Muscle of arm (tissue), 1 donor: ENCODE measurements at regions not wholly inside any gene's neighbourhood (a gene's known extent, or its start where the extent isn't known, plus 50 kb on each side); places are given as distances from the start of the nearest gene placed in this dataset.
A peak's percentile ranks its signal among the peaks of the same experiment; 100 is the strongest.

ENCODE experiments used
- DNase-seq: peaks from one replicate; pipeline ENCODE4 v3.0.0-alpha.2; 2013

GRCh38 chr3:153314038-153314437, 152.0 kb downstream of the RAP2B start:
- DNase-seq: no peak

- DNase-seq: no peak
Measured at GRCh38 chr3:153315781-153316180, 153.8 kb downstream of the RAP2B start.

- no peak for DNase-seq
Measured at GRCh38 chr3:153319705-153320554, 157.9 kb downstream of the RAP2B start.

- DNase-seq: no peak
Measured at GRCh38 chr3:153320585-153321128, 158.6 kb downstream of the RAP2B start.

- DNase-seq: no peak
Measured at GRCh38 chr3:153328690-153329089, 166.7 kb downstream of the RAP2B start.

GRCh38 chr3:153330901-153331300, 168.9 kb downstream of the RAP2B start:
- DNase-seq: no peak

- no peak for DNase-seq
Measured at GRCh38 chr3:153331676-153332075, 169.7 kb downstream of the RAP2B start.

- DNase-seq: no peak
Measured at GRCh38 chr3:153334558-153334957, 172.5 kb downstream of the RAP2B start.

- no peak for DNase-seq
Measured at GRCh38 chr3:153337369-153337768, 175.3 kb downstream of the RAP2B start.

- peak; percentile 22 for DNase-seq
Measured at GRCh38 chr3:153338487-153338886, 176.5 kb downstream of the RAP2B start.

GRCh38 chr3:153339065-153339464, 177.0 kb downstream of the RAP2B start:
- no peak for DNase-seq

GRCh38 chr3:153343988-153344782, 182.2 kb downstream of the RAP2B start:
- DNase-seq: no peak

- DNase-seq: no peak
Measured at GRCh38 chr3:153348457-153349107, 186.6 kb downstream of the RAP2B start.

- DNase-seq: no peak
Measured at GRCh38 chr3:153349108-153349499, 187.1 kb downstream of the RAP2B start.

- DNase-seq: no peak
Measured at GRCh38 chr3:153350420-153350819, 188.4 kb downstream of the RAP2B start.

- no peak for DNase-seq
Measured at GRCh38 chr3:153354641-153355040, 192.6 kb downstream of the RAP2B start.

GRCh38 chr3:153355559-153355958, 193.5 kb downstream of the RAP2B start:
- no peak for DNase-seq

GRCh38 chr3:153356908-153357307, 194.9 kb downstream of the RAP2B start:
- DNase-seq: no peak

- DNase-seq: no peak
Measured at GRCh38 chr3:153357436-153357835, 195.4 kb downstream of the RAP2B start.

- no peak for DNase-seq
Measured at GRCh38 chr3:153369561-153370374, 207.7 kb downstream of the RAP2B start.

- no peak for DNase-seq
Measured at GRCh38 chr3:153370680-153371079, 208.7 kb downstream of the RAP2B start.
